ENCODE measurements at regions not wholly inside any gene's neighbourhood (a gene's known extent, or its start where the extent isn't known, plus 50 kb on each side); places are given as distances from the start of the nearest gene placed in this dataset.
A peak's percentile ranks its signal among the peaks of the same experiment; 100 is the strongest.

- ChIA-PET POLR2A (no interaction called here), CTCF (interaction anchor here (1.2 kb wide), 1 partner anchor 44 kb away, joined by 3 read pairs; no protein-coding TSS in a partner anchor)
- no peak overlapping the region for H3K4me3 ChIP-seq (ENCODE audit: low read depth, low read length)
- H3K4me1 ChIP-seq (ENCODE audit: control insufficient read depth, insufficient read depth, low read length), result no peaks in the 10 kb centered on the region
- H3K27ac ChIP-seq (ENCODE audit: extremely low read depth, low read depth, low read length), result no peak overlapping the region
- no peaks in the 10 kb centered on the region for H3K36me3 ChIP-seq (ENCODE audit: control insufficient read depth in 2 of 2, insufficient read depth in 1 of 2, low read length in 2 of 2)
- H3K9me3 ChIP-seq (ENCODE audit: control insufficient read depth, insufficient read depth, low read depth, low read length), result no peaks in the 10 kb centered on the region
- TF ChIP-seq ZNF514 (tag by site-specific recombination; IDR thresholded peaks at IDR 0.05) (no peak), MZF1 (tag by site-specific recombination; IDR thresholded peaks at IDR 0.05; ENCODE audit: borderline replicate concordance) (peak; percentile 64; the same call in 1 of the 2 replicates)
Measured at GRCh38 chr6:42503894-42504293, 52.2 kb upstream of the TRERF1 start.

- CTCF ChIA-PET, result no interaction called here
- Histone ChIP-seq H3K27ac (ENCODE audit: extremely low read depth, low read depth, low read length) (no peak overlapping the region), H3K4me1 (ENCODE audit: control insufficient read depth, insufficient read depth, low read length) (no peaks in the 10 kb centered on the region), H3K9me3 (ENCODE audit: control insufficient read depth, insufficient read depth, low read depth, low read length) (no peaks in the 10 kb centered on the region), H3K36me3 (ENCODE audit: control insufficient read depth in 2 of 2, insufficient read depth in 1 of 2, low read length in 2 of 2) (no peaks in the 10 kb centered on the region), H3K4me3 (ENCODE audit: low read depth, low read length) (no peak overlapping the region)
- TF ChIP-seq ZNF140 (tag by site-specific recombination; IDR thresholded peaks at IDR 0.05), result no peak
- TF ChIP-seq ZNF366 (tag by site-specific recombination; conservative IDR thresholded peaks at IDR 0.05), result no peak
- TF ChIP-seq ZNF202 (tag by site-specific recombination; IDR thresholded peaks at IDR 0.05; ENCODE audit: borderline replicate concordance), result no peak
- no peak for TF ChIP-seq SP7 (tag by site-specific recombination; IDR thresholded peaks at IDR 0.05)
- TF ChIP-seq ZNF621 (tag by site-specific recombination; IDR thresholded peaks at IDR 0.05), result no peak
- no peak for TF ChIP-seq ZNF701 (tag by site-specific recombination; IDR thresholded peaks at IDR 0.05)
- no peak for TF ChIP-seq KLF7 (tag by site-specific recombination; IDR thresholded peaks at IDR 0.05; ENCODE audit: borderline replicate concordance)
- no peak for TF ChIP-seq ZNF501 (tag by site-specific recombination; IDR thresholded peaks at IDR 0.05)
- TF ChIP-seq ZNF785 (tag by site-specific recombination; IDR thresholded peaks at IDR 0.05), result no peak
- POLR2A ChIA-PET, result no interaction called here
Measured at GRCh38 chr6:42502990-42503389, 51.3 kb upstream of the TRERF1 start.

- ChIA-PET CTCF (interaction anchor here (0.7 to 1.0 kb wide), 4 partner anchors 11 to 458 kb away, joined by 3 to 5 read pairs (median 4); no protein-coding TSS in a partner anchor), POLR2A (no interaction called here)
- Histone ChIP-seq H3K27ac (ENCODE audit: extremely low read depth, low read depth, low read length) (no peak overlapping the region), H3K36me3 (ENCODE audit: control insufficient read depth in 2 of 2, insufficient read depth in 1 of 2, low read length in 2 of 2) (no peaks in the 10 kb centered on the region), H3K4me1 (ENCODE audit: control insufficient read depth, insufficient read depth, low read length) (no peaks in the 10 kb centered on the region), H3K9me3 (ENCODE audit: control insufficient read depth, insufficient read depth, low read depth, low read length) (no peaks in the 10 kb centered on the region), H3K4me3 (ENCODE audit: low read depth, low read length) (no peak overlapping the region)
- TF ChIP-seq EGR2 (tag by site-specific recombination; IDR thresholded peaks at IDR 0.05; ENCODE audit: low read depth) (no peak), ZSCAN23 (tag by site-specific recombination; IDR thresholded peaks at IDR 0.05) (no peak), ZNF777 (tag by site-specific recombination; IDR thresholded peaks at IDR 0.05; ENCODE audit: borderline replicate concordance) (no peak), ZNF366 (tag by site-specific recombination; conservative IDR thresholded peaks at IDR 0.05) (no peak)
Measured at GRCh38 chr6:42502127-42502526, 50.4 kb upstream of the TRERF1 start.
